H54 (cell line): ENCODE measurements at regions not wholly inside any gene's neighbourhood (a gene's known extent, or its start where the extent isn't known, plus 50 kb on each side); places are given as distances from the start of the nearest gene placed in this dataset.

ENCODE experiments used
- DNase-seq: peaks from one replicate; pipeline ENCODE4 v3.0.0; 2011; ENCODE audit warnings: low spot score, mixed read lengths; ENCODE audit not compliant: insufficient read length
- FAIRE-seq: peaks from 3 replicates; lab custom pipeline; 2011; peaks lifted over from hg19 to GRCh38; lab: Jason Lieb, UNC
- POLR2A ChIP-seq: IDR thresholded peaks from 2 replicates; pipeline ENCODE4 v1.6.1; 2011; ENCODE audit warnings: low read depth, mild to moderate bottlenecking, low read length

- DNase-seq: no peak
- FAIRE-seq: no peak
- TF ChIP-seq POLR2A: no peak
These were observed 317.0 kb upstream of the TMTC1 start for GRCh38 chr12:30100741-30101140.

- no peak for FAIRE-seq
These were observed 314.9 kb upstream of the TMTC1 start for GRCh38 chr12:30098677-30099076.

GRCh38 chr12:30095511-30095910 lies 311.8 kb upstream of the TMTC1 start:
- FAIRE-seq: no peak
- no peak for DNase-seq
- no peak for TF ChIP-seq POLR2A

More at GRCh38 chr12:30098677-30099076, 314.9 kb upstream of the TMTC1 start:
- DNase-seq: no peak
- no peak for TF ChIP-seq POLR2A

GRCh38 chr12:30092983-30093617 lies 309.4 kb upstream of the TMTC1 start:
- no peak for DNase-seq
- TF ChIP-seq POLR2A: no peak
- no peak for FAIRE-seq

- no peak for FAIRE-seq
- no peak for TF ChIP-seq POLR2A
- no peak for DNase-seq
These were observed 306.5 kb upstream of the TMTC1 start for GRCh38 chr12:30090258-30090657.

GRCh38 chr12:30088259-30088995 lies 304.7 kb upstream of the TMTC1 start:
- DNase-seq (no peak), FAIRE-seq (no peak)
- TF ChIP-seq POLR2A: no peak

GRCh38 chr12:30082381-30082780 lies 298.6 kb upstream of the TMTC1 start:
- TF ChIP-seq POLR2A: no peak
- FAIRE-seq (no peak), DNase-seq (no peak)

- no peak for TF ChIP-seq POLR2A
- FAIRE-seq: no peak
These were observed 291.2 kb upstream of the TMTC1 start for GRCh38 chr12:30074916-30075315.

GRCh38 chr12:30072824-30073223 lies 289.1 kb upstream of the TMTC1 start:
- no peak for TF ChIP-seq POLR2A
- FAIRE-seq: no peak
- no peak for DNase-seq

More at GRCh38 chr12:30074916-30075315, 291.2 kb upstream of the TMTC1 start:
- DNase-seq: no peak

- no peak for TF ChIP-seq POLR2A
- DNase-seq: no peak
- FAIRE-seq: no peak
These were observed 283.4 kb upstream of the TMTC1 start for GRCh38 chr12:30067146-30067545.

- no peak for TF ChIP-seq POLR2A
- DNase-seq (no peak), FAIRE-seq (no peak)
These were observed 281.2 kb upstream of the TMTC1 start for GRCh38 chr12:30064906-30065305.

- DNase-seq: no peak
These were observed 279.7 kb upstream of the TMTC1 start for GRCh38 chr12:30063435-30063945.

GRCh38 chr12:30048371-30048770 lies 264.6 kb upstream of the TMTC1 start:
- no peak for DNase-seq
- no peak for FAIRE-seq
- no peak for TF ChIP-seq POLR2A

More at GRCh38 chr12:30063435-30063945, 279.7 kb upstream of the TMTC1 start:
- TF ChIP-seq POLR2A: no peak
- FAIRE-seq: no peak

GRCh38 chr12:30047516-30048254 lies 263.9 kb upstream of the TMTC1 start:
- TF ChIP-seq POLR2A: no peak
- FAIRE-seq: peak; percentile 97
- no peak for DNase-seq

GRCh38 chr12:30046376-30046775 lies 262.6 kb upstream of the TMTC1 start:
- TF ChIP-seq POLR2A: no peak
- peak; percentile 11 for FAIRE-seq
- DNase-seq: no peak
